HG03442 (cell line): ENCODE measurements at regions not wholly inside any gene's neighbourhood (a gene's known extent, or its start where the extent isn't known, plus 50 kb on each side); places are given as distances from the start of the nearest gene placed in this dataset.
"Not testable (repeated sequence)": the region's sequence is repeated elsewhere in the genome, so short reads cannot be mapped to it uniquely, and the experiment has no call there.

Source experiments
- ATAC-seq: cut with Tn5 transposase; IDR thresholded peaks from one replicate; pipeline ENCODE4 v1.9.1; 2021; ENCODE audit warnings: mild to moderate bottlenecking, moderate library complexity; ENCODE audit not compliant: unreplicated experiment

DNA sequence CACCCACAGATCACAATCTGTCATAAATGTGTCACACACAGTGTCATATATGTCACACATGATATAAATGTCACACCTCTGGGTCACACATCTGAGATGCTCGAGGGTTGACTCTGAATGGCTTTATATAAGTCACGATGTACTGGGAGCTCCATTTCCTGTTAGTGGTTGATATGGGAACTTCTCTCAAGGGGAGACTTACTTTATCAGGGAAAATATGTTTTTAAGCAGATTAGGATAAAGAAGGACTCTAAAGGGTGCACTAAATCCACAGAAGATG lies 83.9 kb upstream of the MEF2A start:
- ATAC-seq: no peak

DNA sequence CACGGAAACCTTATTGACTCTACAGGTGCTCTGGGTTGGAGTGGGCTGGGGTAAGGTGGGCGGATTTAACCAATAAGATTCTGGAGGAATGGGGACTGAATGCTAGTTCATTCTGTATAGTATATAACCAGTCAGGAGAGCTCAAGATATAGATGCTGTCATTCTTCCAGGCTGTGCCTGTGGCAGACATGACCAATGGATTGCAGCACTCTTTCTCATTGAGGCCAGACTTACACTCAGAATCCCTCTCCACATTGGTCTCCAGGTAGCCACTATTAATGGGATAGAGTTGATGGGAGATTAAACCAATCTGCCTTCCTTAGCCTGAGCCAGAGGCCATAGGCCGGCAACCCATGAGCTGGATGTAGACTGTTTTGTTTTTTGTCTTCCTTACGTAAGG lies 82.8 kb upstream of the MEF2A start:
- no peak for ATAC-seq

DNA sequence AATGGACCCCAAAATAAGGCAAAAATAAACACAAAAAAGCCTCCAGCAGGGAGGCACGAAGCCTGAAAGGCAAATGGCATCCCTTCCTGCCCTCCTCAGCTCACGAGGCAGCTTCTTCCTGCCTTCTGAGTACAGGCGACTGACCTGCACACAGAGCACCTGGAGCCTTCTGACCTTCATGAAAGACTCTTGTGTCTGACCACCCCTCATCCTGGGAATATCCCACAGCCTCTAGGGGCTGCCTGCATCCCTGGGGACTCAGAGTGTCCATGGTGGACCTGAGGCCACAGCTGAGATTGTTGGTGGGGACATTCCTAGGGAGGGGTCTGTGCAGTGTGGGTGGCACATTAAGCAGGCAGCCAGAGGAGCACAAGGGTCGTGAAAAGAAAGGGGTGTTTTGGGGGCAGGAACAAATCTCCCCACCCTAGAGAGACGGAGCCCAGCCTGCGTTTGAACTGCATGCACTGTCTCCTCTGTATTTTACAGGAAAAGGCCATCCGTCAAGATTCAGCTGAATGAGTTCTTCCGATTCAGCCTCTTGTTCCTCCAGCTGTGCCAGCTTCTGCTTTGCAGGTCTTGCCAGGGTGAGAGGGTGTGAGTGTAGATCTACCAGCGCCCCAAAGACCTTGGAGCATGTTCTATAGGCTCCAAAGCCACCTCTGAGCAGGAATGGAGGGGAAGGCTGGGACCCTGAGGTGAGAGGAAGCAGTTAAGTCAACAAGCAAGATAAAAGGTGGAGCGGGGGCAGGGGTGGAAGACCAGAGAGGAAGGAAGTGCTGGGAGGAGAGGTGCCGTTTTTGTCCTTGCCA lies 80.4 kb upstream of the MEF2A start:
- no peak for ATAC-seq

DNA sequence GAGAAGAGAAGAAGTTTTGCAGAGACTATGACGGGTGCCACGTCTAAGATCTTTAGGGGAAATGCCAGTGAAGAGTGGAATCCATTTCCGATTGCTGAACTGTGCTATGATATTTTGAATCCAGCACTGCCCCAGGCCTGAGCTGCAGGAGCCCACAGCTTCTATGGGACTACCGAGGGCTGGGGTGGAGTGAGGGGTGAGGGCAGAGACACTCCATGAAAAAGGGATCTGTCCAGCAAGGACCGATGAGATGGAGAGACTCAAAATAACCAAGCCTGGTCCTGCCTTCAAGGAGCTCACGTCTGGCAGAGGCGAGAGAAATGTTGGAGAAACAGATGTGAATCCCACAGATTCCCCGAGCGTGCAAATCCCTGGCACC lies 79.8 kb upstream of the MEF2A start:
- ATAC-seq: no peak

DNA sequence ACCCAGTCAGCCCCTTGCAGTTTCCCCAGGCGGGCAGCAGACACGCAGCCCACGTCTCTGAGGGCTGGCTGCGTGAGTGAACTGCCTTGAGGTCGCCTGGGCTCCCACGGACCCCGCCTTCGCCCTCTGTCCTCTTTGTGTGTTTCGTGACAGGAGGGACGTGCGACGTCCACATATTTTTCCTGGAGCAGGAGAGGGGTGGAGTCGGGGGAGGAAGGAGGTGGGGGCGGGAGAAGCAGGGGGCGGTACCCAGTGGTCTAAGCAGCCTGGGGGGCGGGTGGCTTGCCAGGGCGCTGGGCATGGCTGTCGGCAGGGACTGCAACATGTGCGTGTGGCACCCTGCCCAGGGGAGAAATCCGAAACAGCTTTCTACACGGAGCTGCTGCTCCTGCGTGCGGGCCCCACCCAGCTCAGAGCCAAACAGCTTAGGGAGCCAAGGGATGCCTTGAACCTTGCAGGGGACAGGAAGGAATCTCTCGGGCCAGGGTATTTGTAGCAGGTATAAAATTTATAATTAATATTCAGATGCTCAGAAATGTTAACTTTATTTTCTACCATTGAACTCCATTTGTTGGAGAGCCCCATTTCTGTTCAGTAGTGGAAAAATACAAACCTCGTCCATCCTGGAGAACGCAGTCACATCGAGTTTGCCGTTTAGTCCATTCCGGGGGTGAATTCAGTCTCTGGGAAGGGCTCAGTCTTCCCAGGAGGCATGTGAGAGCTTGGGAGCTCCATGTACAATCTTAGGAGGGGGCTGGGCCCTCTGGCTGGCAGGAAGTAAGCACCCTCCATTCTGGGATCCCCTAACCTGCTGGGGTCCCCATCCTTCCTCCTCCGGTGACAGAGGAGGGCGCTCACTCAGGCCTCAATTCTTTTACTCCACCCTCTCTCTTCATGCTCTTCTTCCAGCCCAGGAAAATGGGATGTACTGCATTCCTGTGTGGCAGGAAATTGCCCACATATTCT lies 79.1 kb upstream of the MEF2A start:
- ATAC-seq: no peak

DNA sequence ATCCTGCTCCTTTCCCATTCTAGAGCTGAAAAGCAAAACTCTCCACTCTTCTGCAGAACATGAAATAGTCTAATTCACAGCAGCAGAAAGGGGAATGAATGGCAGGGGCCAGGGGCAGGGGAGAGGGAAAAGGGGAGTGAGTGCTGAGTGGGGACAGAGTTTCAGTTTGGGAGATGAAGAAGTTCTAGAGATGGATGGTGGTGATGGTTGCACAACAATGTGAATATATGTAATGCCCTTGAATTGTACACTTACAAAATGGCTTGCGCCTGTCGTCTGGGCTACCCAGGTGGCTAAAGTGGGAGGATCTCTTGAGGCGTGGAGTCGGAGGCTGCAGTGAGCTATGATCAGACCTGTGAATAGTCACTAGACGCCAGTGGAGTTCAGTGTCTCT lies 78.5 kb upstream of the MEF2A start:
- no peak for ATAC-seq

DNA sequence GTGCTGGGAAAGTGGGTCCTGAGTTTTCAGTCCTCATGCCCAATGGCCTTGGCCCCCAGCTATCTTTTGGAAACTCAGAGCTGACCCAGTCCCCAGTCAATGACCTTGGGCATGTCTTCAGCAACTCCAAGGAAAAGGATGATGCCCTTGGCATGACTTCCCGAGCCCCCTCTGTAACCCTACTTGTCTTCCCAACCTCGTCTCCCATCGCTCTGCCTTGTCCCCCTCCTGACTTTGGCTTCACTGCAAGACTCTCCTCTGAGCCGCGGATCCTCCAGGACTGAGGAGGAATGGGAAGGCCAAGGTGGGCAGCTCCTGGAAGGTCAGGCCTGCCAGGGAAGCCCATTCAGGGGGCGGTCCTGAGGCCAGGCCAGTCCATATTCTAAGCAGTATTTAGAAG lies 73.5 kb upstream of the MEF2A start:
- no peak for ATAC-seq

DNA sequence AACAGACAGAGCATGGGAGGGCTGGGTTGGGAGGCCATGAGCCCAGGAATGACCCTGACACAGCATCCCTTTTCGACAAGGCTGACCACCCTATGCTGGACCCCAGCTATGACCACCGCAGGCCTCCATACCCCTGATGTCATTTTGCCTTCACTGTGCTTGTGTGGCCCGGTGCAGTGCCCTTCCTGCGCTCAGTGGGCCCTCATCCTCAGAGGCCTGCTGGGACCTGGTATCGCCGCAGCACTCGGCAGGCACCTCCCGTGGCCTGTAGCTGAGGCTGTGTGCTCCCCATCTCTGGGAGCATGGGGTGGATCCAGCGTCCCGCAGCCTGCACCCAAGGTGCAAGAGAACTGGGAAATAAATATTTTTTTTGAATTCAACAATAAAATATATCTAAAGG lies 73.1 kb upstream of the MEF2A start:
- no peak for ATAC-seq

DNA sequence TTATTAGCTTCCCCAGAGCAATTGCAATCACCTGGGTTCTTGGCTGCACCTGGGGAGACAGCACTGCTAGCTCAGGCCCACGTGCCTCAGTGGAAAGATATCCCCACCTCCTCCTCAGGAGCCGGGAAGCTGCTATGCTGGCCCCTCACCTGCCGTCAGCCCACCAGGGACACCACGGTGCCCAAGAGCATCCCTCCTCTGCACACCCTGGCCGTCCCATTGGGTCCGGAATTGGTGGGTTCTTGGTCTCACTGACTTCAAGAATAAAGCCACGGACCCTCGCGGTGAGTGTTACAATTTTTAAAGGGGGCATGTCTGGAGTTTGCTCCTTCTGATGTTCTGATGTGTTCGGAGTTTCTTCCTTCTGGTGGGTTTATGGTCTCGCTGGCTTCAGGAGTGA lies 72.3 kb upstream of the MEF2A start:
- ATAC-seq: no peak

DNA sequence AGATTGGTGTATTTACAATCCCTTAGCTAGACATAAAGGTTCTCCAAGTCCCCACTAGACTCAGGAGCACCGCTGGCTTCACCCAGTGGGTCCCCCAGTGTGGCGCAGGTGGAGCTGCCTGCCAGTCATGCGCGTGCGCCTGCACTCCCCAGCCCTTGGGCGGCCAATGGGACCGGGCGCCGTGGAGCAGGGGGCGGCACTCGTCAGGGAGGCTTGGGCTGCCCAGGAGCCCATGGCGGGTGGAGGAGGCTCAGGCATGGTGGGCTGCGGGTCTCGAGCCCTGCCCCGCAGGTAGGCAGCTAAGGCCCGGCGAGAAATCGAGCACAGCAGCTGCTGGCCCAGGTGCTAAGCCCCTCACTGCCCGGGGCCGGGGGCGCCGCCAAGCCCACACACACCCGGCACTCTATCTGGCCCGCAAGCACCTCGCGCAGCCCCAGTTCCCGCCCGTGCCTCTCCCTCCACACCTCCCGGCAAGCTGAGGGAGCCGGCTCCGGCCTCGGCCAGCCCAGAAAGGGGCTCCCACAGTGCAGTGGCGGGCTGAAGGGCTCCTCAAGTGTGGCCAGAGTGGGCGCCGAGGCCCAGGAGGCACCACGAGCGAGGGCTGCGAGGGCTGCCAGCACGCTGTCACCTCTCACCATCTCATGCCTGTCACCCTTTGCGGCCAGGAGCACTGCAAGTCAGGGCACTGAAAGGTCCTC lies 71.1 kb upstream of the MEF2A start:
- ATAC-seq: not testable (repeated sequence)

DNA sequence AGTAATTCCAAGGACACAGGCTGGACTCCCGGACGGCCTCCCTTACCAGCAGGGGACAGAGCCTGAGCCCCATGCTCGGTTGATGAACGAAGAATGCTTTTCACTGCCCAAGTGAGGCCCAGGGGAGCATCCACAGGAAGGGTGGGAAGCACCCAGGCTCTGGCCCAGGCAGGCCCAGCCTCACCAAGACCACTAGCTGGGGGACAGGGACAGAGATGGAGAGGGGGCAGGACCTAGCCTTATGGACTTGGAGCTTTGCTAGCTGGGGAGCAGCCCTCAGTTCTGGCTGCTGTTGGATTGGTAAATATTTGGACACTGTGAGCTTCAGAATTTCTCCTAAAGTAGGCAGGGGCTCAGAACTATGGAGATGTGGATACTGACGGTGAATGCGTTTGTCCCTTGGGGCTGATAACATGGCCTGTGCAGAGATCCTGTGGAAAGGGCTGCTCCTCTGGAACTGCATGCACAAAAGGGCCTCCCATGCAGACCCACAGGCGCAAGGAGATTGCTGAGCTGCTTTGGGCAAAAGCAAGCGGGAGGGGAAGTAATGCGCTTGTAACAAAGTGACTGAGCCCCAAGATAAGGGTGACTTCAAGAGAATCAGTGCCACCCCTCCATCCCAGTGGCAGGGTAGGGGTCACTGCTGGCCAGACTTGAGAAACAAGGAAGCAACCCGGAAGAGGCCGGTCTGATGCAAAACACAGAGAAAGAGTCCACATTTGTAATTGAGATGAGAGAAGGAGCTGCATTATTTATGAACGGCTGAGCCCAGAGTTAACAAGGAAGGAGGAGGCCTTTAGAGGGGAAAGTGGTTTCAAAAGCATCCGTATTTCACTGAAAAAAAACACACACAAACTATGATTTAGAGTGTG lies 70.1 kb upstream of the MEF2A start:
- no peak for ATAC-seq

DNA sequence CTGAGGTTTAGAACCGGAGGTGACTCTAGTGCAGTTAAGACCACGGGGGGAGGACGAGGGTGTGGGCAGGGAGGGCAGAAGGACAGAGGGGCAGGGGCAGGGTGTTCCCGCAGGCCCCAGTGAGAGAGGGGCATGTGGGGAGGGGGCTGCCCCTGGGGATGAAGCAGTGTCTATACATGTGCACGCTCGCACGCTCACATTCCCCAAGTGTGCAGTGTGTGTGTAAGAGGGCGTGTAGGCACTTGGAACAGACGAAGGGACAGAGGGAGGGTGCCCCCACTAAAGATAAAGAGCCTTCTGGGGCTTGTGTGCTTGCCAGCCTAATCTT lies 69.5 kb upstream of the MEF2A start:
- no peak for ATAC-seq

DNA sequence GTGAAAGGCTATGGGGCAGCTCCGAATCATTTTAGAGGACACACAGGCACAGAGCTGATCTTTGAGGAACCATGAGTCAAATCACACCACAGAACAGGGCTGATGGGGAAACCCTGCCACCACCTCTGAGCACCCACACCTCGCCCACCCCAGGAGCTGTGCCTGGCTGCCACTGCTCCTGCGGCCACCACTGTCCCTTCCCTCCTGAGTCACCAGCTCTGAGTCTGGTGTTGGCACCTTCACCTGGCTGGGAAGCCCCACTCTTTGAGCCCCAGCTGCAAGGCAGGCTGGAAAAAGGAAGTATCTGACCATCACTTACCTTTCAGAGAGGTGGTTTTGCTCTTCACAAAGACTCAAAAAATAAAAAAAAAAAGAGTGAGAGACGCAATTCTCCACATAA lies 63.6 kb upstream of the MEF2A start:
- peak; percentile 61 for ATAC-seq

DNA sequence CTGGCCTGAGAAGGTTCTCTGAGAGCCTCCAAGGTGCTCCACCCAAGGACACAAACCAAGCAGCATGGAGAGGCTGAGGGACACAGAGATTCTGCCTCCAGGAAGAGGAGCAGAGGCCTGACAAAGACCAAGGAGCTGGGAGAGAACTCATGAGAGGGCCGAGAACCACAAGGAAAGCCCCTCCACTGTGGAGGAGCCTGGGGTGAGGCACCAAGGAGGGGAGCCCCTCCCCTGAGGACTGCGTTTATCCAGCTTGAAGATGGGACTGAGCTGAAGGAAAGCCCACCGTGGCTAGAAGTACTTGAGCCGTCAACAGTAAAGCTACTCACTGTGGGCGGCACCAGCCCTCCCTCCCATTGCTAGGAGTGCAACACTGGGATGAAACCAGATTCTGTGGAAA lies 63.1 kb upstream of the MEF2A start:
- ATAC-seq: no peak

DNA sequence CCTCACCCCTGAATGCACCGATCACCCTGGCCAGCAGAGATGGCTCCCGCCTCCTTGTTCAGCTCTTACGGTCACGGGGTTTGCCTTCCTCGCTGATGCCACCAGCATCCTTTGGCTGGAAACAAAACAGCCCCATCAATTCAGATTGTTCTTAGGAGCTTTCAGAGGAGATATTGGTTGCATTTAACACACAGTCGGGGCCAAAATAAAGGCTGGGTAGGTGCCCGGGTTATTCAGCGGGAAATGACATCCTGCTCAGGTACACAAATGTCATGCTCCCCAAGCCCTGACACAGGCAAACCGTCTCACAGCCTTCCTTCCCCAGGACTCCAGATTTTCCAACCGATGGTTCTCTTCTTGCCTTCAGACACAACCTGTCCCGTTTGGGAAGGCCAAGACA lies 62.4 kb upstream of the MEF2A start:
- no peak for ATAC-seq

DNA sequence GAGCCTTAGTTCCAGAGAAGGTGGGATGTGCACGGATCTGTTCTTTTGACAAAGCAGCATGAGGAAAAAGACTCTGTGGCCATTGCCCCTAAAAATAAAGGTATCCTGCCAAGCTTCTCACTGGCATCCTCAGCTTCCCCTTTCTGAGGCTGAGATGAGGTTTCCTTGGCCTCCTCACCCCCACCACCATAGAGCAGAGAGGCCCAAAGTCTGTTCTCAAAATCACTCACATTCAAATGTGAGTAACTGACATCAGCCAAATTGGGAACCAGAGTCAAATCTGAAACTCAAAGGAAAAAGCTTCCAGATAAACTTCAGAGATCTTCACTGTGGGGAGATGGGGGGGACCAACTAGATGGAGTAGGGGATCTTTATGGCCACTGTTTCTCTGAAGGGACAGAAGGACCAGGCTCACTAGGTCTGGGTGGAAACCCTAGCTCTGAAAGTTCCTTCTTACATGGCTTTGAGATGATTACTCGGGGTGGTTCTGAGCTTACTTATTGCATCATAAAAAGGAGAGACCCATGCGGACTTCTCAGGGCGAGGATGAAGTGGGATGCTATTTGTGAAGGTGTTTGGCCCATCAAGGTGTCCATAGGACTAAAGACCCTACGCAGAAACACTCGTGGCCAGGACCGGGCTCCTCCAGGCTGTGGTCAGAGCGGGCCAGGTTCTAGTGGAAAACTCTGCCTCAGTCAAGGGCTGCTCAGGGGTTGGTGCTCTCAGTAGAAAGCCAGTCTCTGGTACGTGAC lies 61.5 kb upstream of the MEF2A start:
- peak; percentile 22 for ATAC-seq

DNA sequence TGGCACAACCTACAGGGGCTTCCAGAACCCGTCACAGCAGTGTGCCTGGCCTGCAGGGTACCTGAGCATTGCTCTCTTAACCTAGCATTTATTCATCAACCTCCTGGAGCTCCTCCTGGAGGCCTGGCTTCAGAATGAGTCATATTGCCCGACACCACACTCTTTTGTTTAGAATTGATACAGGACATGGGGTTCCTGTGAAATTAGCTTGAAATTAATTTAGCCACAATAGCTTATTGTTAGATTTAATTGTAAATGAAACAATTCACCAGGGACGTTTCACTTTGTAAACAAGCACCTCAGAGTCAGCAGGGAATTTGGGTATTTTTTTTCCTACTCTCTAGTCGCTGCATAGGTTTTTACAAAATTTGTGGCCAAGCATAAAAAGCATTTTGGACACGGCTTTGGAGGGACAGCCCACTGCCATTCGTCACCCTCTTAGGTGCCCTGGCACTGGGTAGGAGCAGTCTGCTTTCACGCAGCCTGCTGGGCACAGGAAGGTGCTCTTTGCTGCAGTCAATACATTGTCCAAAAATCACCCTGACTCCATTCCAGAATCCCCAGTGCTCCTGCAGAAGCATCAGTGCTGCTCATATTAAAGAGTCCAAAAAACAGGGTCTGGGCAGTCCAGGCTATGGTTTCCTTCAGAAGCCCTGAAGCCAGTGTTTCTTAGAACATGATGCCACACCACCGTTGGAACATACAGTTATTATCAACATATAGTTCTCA lies 60.8 kb upstream of the MEF2A start:
- peak; percentile 36 for ATAC-seq

DNA sequence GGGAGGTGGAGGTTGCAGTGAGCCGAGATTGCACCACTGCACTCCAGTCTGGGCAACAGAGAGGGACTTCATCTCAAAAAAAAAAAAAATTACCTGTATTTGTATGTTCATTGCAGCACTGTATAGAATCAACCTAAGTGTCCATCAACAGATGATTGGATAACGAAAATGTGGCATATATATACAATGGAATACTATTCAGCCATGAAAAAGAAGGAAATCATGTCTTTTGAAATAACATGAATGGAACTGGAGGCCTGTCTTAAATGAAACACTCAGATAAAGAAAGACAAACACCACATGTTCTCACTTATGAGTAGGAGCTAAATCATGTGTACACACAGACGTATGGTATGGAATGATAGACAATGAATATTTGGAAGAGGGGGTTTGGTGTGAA lies 59.4 kb upstream of the MEF2A start:
- no peak for ATAC-seq

DNA sequence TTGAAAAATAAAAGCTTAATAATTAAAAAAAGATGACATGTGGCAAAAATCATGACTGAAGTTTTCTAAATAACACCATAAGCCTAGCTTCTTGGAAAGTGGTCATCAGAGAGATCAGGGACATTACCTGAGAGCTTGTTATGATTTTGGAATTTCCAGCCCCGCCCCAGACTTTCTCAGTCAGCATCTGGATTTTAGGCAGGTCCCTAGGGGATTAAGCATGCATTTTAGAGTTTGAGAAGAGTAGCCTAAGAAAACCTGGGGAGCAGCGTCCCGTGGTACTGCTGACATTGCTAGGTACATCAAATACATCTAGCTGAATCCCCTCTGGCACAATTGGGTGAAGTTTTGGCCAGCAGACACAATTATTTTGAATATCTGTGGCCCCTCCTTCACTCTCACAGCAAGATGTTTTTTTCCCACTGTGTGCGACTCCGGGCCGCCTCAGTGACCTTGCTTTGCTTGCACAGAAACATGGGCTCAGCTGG lies 58.7 kb upstream of the MEF2A start:
- ATAC-seq: no peak
